Vagina (tissue), 2 donors: ENCODE measurements at regions not wholly inside any gene's neighbourhood (a gene's known extent, or its start where the extent isn't known, plus 50 kb on each side); places are given as distances from the start of the nearest gene placed in this dataset.

Source experiments
- POLR2A ChIP-seq, 2 donors: fragments of 450-650 bp; IDR thresholded peaks; one replicate each; pipeline ENCODE4 v1.6.1; 2017; ENCODE audit warnings: antibody characterized with exemption in 2 of 2, mild to moderate bottlenecking in 2 of 2, moderate library complexity in 2 of 2
- TF ChIP-seq, protein P1 (sequence below), 3 experiments: fragments of 450-650 bp in 2 of 3; fragments of 200-600 bp in 1 of 3; sonication (generic) in 1 of 3; IDR thresholded peaks; one replicate each; pipeline ENCODE4 v1.5.1; 2017 to 2019; ENCODE audit warnings: antibody characterized with exemption in 3 of 3, mild to moderate bottlenecking in 2 of 3, moderate library complexity in 2 of 3

DNA sequence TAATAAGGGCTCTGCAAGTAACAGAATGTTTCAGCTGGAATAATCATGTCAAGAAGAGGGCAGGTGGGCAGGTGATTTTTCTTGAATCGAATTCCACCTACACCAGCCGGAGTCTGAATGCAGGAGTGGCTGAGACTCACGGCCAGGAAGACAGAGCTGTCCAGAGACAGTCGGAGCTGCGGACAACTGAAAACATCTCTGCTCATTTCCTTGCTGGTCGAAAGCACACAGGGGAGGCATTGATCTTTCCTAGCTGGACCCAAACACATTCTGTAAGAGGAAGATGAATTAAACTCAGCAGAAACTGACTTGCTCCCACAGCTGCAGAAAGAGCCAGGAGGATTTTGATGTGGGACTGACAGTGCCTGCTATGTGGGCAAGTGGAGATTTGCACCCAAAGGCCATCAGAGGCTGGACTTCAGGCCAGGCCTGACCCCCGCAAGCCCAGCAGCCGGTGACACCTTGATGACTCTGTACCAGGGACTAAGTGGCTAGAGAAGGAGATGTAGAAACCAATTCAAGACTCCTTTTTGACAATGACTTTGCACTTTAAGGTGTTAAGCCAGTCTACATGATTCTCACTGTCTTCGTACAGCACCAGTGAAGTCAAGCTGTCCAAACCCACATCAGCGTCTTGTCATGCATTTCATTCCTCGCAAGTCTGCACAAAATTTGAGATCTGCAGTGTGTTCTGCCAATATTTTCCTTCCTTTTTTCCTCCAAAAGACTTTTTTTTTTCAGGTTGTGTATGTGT lies 169.4 kb downstream of the TEX36 start:
- TF ChIP-seq, protein P1, sequence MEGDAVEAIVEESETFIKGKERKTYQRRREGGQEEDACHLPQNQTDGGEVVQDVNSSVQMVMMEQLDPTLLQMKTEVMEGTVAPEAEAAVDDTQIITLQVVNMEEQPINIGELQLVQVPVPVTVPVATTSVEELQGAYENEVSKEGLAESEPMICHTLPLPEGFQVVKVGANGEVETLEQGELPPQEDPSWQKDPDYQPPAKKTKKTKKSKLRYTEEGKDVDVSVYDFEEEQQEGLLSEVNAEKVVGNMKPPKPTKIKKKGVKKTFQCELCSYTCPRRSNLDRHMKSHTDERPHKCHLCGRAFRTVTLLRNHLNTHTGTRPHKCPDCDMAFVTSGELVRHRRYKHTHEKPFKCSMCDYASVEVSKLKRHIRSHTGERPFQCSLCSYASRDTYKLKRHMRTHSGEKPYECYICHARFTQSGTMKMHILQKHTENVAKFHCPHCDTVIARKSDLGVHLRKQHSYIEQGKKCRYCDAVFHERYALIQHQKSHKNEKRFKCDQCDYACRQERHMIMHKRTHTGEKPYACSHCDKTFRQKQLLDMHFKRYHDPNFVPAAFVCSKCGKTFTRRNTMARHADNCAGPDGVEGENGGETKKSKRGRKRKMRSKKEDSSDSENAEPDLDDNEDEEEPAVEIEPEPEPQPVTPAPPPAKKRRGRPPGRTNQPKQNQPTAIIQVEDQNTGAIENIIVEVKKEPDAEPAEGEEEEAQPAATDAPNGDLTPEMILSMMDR (IDR thresholded peaks at IDR 0.05): no peak
- no peak for TF ChIP-seq POLR2A (IDR thresholded peaks at IDR 0.05)
